HCT116 (cell line): ENCODE measurements at regions not wholly inside any gene's neighbourhood (a gene's known extent, or its start where the extent isn't known, plus 50 kb on each side); places are given as distances from the start of the nearest gene placed in this dataset.
A peak's percentile ranks its signal among the peaks of the same experiment; 100 is the strongest.

ENCODE experiments used
- EZH2 ChIP-seq: fragments of 200-600 bp; sonication (generic); IDR thresholded peaks from 2 replicates; pipeline ENCODE4 v1.6.1; 2017; ENCODE audit warnings: antibody characterized with exemption, mixed run types
- POLR2A ChIP-seq: IDR thresholded peaks from 2 replicates; pipeline ENCODE4 v1.7.0; 2011; ENCODE audit warnings: borderline replicate concordance; ENCODE audit not compliant: insufficient read depth, insufficient read length; ENCODE audit errors: extremely low read depth
- POLR2AphosphoS5 ChIP-seq: IDR thresholded peaks from 2 replicates; pipeline ENCODE4 v1.6.1; 2011; ENCODE audit warnings: mild to moderate bottlenecking, low read depth, low read length, moderate library complexity
- RAD21 ChIP-seq: IDR thresholded peaks from 2 replicates; pipeline ENCODE4 v1.6.1; 2012; ENCODE audit warnings: low read depth, mild to moderate bottlenecking
- SIN3A ChIP-seq: IDR thresholded peaks from 2 replicates; pipeline ENCODE4 v1.6.1; 2012; ENCODE audit warnings: low read depth
- SP1 ChIP-seq: IDR thresholded peaks from 2 replicates; pipeline ENCODE4 v1.6.1; 2012; ENCODE audit warnings: low read depth
- TCF7L2 ChIP-seq: IDR thresholded peaks from 2 replicates; pipeline ENCODE4 v1.7.0; 2011; ENCODE audit warnings: borderline replicate concordance, inconsistent platforms; ENCODE audit not compliant: insufficient read depth, insufficient read length; ENCODE audit errors: extremely low read depth
- YY1 ChIP-seq: IDR thresholded peaks from 2 replicates; pipeline ENCODE4 v1.6.1; 2011; ENCODE audit warnings: low read length, low read depth, moderate library complexity, mild to moderate bottlenecking; ENCODE audit not compliant: insufficient replicate concordance; ENCODE audit errors: extremely low read depth
- ZNF274 ChIP-seq: fragments of 200-500 bp; sonication (Bioruptor generic); IDR thresholded peaks from 2 replicates; pipeline ENCODE4 v1.6.1; 2014; ENCODE audit warnings: mild to moderate bottlenecking, low read depth, low read length, inconsistent platforms
- TF ChIP-seq, protein P1 (sequence below), 3 experiments: fragments of 200-600 bp in 1 of 3; sonication (generic) in 1 of 3; IDR thresholded peaks in 2 of 3; conservative IDR thresholded peaks in 1 of 3; 2 replicates each; pipeline ENCODE4 v1.5.1; 2012 to 2017; ENCODE audit warnings: low read depth in 2 of 3, low read length in 2 of 3, antibody characterized with exemption in 1 of 3, borderline replicate concordance in 1 of 3, control low read depth in 1 of 3, mild to moderate bottlenecking in 1 of 3, mixed read lengths in 1 of 3, mixed run types in 1 of 3, moderate library complexity in 1 of 3; ENCODE audit not compliant: insufficient read depth in 1 of 3
- TF ChIP-seq, protein P2 (sequence below): IDR thresholded peaks from 2 replicates; pipeline ENCODE4 v1.6.1; 2012
- TF ChIP-seq, protein P3 (sequence below): IDR thresholded peaks from 2 replicates; pipeline ENCODE4 v1.6.1; 2011; ENCODE audit warnings: mild to moderate bottlenecking, low read length, moderate library complexity; ENCODE audit not compliant: insufficient replicate concordance; ENCODE audit errors: extremely low read depth
- TF ChIP-seq, protein P4 (sequence below): IDR thresholded peaks from 2 replicates; pipeline ENCODE4 v1.6.1; 2012; ENCODE audit warnings: low read depth
- TF ChIP-seq, protein P5 (sequence below): IDR thresholded peaks from 2 replicates; pipeline ENCODE4 v1.6.1; 2012

DNA sequence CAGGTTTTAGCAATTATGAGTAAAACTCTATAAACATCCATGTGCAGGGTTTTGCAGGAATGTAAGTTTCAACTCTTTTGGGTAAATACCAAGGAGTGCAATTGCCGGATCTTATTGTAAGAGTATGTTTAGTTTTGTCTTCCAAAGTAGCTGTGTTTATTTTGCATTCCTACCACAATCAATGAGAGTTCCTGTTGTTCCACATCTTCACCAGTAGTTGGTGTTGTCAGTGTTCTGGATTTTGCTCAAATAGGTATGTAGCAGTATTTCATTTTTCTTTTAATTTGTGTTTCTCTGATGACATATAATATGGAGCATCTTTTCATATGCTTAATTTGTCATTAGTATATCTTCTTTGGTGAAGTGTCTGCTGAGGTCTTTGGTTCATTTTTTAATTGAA is 185.1 kb upstream of the GALNT15 start:
- TF ChIP-seq EZH2, result no peak
- no peak for TF ChIP-seq POLR2AphosphoS5
- TF ChIP-seq, protein P1, sequence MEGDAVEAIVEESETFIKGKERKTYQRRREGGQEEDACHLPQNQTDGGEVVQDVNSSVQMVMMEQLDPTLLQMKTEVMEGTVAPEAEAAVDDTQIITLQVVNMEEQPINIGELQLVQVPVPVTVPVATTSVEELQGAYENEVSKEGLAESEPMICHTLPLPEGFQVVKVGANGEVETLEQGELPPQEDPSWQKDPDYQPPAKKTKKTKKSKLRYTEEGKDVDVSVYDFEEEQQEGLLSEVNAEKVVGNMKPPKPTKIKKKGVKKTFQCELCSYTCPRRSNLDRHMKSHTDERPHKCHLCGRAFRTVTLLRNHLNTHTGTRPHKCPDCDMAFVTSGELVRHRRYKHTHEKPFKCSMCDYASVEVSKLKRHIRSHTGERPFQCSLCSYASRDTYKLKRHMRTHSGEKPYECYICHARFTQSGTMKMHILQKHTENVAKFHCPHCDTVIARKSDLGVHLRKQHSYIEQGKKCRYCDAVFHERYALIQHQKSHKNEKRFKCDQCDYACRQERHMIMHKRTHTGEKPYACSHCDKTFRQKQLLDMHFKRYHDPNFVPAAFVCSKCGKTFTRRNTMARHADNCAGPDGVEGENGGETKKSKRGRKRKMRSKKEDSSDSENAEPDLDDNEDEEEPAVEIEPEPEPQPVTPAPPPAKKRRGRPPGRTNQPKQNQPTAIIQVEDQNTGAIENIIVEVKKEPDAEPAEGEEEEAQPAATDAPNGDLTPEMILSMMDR (IDR thresholded peaks at IDR 0.05 in 2 of 3, conservative IDR thresholded peaks at IDR 0.05 in 1 of 3; ENCODE audit: borderline replicate concordance in 1 of 3, insufficient read depth in 1 of 3, low read depth in 2 of 3, low read length in 2 of 3), result peak; percentile 8 to 58 (median 50); a peak in 3 of 6 replicates
- TF ChIP-seq TCF7L2, result no peak
- TF ChIP-seq YY1, result no peak
- TF ChIP-seq, protein P2, sequence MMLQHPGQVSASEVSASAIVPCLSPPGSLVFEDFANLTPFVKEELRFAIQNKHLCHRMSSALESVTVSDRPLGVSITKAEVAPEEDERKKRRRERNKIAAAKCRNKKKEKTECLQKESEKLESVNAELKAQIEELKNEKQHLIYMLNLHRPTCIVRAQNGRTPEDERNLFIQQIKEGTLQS, result no peak
- TF ChIP-seq POLR2A, result no peak
- TF ChIP-seq, protein P3, sequence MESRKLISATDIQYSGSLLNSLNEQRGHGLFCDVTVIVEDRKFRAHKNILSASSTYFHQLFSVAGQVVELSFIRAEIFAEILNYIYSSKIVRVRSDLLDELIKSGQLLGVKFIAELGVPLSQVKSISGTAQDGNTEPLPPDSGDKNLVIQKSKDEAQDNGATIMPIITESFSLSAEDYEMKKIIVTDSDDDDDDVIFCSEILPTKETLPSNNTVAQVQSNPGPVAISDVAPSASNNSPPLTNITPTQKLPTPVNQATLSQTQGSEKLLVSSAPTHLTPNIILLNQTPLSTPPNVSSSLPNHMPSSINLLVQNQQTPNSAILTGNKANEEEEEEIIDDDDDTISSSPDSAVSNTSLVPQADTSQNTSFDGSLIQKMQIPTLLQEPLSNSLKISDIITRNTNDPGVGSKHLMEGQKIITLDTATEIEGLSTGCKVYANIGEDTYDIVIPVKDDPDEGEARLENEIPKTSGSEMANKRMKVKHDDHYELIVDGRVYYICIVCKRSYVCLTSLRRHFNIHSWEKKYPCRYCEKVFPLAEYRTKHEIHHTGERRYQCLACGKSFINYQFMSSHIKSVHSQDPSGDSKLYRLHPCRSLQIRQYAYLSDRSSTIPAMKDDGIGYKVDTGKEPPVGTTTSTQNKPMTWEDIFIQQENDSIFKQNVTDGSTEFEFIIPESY, result no peak
- TF ChIP-seq, protein P4, sequence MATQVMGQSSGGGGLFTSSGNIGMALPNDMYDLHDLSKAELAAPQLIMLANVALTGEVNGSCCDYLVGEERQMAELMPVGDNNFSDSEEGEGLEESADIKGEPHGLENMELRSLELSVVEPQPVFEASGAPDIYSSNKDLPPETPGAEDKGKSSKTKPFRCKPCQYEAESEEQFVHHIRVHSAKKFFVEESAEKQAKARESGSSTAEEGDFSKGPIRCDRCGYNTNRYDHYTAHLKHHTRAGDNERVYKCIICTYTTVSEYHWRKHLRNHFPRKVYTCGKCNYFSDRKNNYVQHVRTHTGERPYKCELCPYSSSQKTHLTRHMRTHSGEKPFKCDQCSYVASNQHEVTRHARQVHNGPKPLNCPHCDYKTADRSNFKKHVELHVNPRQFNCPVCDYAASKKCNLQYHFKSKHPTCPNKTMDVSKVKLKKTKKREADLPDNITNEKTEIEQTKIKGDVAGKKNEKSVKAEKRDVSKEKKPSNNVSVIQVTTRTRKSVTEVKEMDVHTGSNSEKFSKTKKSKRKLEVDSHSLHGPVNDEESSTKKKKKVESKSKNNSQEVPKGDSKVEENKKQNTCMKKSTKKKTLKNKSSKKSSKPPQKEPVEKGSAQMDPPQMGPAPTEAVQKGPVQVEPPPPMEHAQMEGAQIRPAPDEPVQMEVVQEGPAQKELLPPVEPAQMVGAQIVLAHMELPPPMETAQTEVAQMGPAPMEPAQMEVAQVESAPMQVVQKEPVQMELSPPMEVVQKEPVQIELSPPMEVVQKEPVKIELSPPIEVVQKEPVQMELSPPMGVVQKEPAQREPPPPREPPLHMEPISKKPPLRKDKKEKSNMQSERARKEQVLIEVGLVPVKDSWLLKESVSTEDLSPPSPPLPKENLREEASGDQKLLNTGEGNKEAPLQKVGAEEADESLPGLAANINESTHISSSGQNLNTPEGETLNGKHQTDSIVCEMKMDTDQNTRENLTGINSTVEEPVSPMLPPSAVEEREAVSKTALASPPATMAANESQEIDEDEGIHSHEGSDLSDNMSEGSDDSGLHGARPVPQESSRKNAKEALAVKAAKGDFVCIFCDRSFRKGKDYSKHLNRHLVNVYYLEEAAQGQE, result no peak
- no peak for TF ChIP-seq SIN3A
- TF ChIP-seq RAD21, result peak; percentile 9; the same call in 1 of the 2 replicates
- TF ChIP-seq SP1, result no peak
- TF ChIP-seq ZNF274, result no peak
- TF ChIP-seq, protein P5, sequence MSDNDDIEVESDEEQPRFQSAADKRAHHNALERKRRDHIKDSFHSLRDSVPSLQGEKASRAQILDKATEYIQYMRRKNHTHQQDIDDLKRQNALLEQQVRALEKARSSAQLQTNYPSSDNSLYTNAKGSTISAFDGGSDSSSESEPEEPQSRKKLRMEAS, result no peak
